Neural crest cell (in vitro differentiated cells): ENCODE measurements at regions not wholly inside any gene's neighbourhood (a gene's known extent, or its start where the extent isn't known, plus 50 kb on each side); places are given as distances from the start of the nearest gene placed in this dataset.

Experiments
- DNase-seq: peaks from one replicate; pipeline ENCODE4 v3.0.0; 2021; ENCODE audit warnings: low read depth, mixed read lengths, low spot score
- H3K27ac Mint-ChIP-seq: one replicate; pipeline ENCODE4 v1.8.0; 2021; ENCODE audit warnings: mild to moderate bottlenecking, mixed read lengths; ENCODE audit not compliant: unreplicated experiment
- H3K27me3 Mint-ChIP-seq: 2 replicates; pipeline ENCODE4 v1.8.0; 2021; ENCODE audit warnings: low read depth, mild to moderate bottlenecking, mixed read lengths
- H3K36me3 Mint-ChIP-seq: 2 replicates; pipeline ENCODE4 v1.8.0; 2021; ENCODE audit warnings: low read depth, mild to moderate bottlenecking, mixed read lengths
- H3K4me1 Mint-ChIP-seq: 2 replicates; pipeline ENCODE4 v1.8.0; 2021; ENCODE audit warnings: mixed read lengths
- H3K4me3 Mint-ChIP-seq: one replicate; pipeline ENCODE4 v1.8.0; 2021; ENCODE audit warnings: mild to moderate bottlenecking, mixed read lengths
- H3K9me3 Mint-ChIP-seq: 2 replicates; pipeline ENCODE4 v1.8.0; 2021; ENCODE audit warnings: mixed read lengths
- TF ChIP-seq, protein P1 (sequence below): fragments of 200-600 bp; sonication (generic); conservative IDR thresholded peaks from 2 replicates; pipeline ENCODE4 v1.5.0; 2021; ENCODE audit warnings: antibody characterized with exemption, mild to moderate bottlenecking

DNA sequence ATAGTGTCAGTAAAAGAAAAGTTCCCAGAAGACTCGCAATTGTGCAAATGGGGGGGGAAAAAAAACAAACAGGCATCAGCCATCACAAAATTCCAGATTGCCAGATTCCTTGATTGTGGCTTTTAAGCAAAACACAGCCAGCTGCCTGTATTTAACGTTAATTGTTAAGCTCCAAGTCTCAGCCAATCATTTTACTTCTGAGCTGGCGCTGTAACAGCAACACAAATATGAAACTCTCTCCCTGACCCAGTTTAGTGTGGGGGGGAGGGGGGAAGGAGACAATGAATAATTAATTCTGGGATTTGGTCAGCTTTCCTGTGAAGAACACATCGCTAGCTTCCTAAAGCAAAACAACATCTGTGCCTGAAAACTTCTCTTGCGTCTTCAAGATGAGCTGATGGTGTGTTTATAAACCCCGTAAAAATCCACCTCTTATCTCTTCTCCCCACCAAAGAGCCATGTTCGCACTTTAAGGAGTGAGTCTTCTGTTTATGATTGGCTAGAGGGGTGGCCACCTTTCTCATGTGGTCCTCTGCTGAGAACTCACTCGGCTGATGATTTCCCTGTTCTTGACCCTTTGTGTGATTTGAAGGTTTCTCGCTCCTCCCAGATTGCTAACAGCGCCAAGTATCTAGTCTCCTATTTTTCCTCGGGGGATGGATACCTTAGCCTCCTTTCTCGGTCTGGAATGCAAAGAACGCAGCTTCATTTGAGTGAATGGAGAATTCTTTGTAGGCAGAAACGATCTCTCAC is 160.2 kb upstream of the DAPK1 start:
- no peak overlapping the region for H3K27ac Mint-ChIP-seq

DNA sequence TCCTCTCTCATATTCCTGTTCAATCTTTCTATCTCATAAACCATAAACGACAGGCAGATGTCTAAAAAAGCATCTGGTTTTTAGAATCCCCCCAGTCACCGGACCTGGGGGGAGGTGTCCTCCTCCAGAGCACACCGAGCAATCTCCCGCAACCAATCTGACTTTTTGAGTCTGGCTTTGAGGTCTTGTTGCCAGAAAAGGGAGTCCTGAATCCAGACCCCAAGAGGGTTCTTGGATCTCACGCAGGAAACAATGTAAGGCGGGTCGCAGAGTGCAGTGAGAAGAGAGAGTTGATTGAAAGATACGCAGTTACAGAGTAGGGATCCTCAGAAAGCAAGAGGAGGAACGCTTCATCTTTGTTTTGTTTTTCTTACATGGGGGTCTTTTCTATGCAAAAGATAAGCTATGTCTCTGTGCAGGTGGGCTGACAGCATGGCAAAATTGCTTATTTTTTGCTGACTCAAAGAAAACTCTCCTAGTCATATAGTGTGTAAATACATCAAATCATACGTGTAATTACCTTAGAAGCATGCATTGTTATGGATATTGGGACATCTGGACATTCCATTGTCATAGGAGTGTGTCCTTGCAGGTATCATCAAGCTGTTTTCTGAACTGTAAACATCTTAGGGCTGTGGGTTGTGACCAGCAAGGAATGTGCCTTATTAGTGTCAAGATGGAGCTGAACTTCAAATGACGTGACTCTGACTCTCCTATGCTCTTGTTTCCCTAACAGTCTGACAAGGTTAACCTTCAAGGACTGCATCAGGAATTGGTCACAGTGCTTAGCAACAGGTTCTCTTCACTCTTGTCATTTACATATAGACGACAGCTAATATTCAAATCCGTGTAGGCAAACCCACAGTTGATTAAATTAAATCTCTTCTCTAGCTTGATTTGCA is 159.3 kb upstream of the DAPK1 start:
- H3K27me3 Mint-ChIP-seq = peaks cover 23% of the 10 kb centered on the region

More for the DNA sequence above, 160.2 kb upstream of the DAPK1 start:
- Mint-ChIP-seq H3K4me3 (peak overlapping the region; percentile 83), H3K36me3 (no peaks in the 10 kb centered on the region), H3K4me1 (peaks cover 18% of the 10 kb centered on the region), H3K27me3 (peaks cover 23% of the 10 kb centered on the region), H3K9me3 (no peaks in the 10 kb centered on the region)
- TF ChIP-seq, protein P1, sequence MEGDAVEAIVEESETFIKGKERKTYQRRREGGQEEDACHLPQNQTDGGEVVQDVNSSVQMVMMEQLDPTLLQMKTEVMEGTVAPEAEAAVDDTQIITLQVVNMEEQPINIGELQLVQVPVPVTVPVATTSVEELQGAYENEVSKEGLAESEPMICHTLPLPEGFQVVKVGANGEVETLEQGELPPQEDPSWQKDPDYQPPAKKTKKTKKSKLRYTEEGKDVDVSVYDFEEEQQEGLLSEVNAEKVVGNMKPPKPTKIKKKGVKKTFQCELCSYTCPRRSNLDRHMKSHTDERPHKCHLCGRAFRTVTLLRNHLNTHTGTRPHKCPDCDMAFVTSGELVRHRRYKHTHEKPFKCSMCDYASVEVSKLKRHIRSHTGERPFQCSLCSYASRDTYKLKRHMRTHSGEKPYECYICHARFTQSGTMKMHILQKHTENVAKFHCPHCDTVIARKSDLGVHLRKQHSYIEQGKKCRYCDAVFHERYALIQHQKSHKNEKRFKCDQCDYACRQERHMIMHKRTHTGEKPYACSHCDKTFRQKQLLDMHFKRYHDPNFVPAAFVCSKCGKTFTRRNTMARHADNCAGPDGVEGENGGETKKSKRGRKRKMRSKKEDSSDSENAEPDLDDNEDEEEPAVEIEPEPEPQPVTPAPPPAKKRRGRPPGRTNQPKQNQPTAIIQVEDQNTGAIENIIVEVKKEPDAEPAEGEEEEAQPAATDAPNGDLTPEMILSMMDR = no peak
- no peak for DNase-seq

DNA sequence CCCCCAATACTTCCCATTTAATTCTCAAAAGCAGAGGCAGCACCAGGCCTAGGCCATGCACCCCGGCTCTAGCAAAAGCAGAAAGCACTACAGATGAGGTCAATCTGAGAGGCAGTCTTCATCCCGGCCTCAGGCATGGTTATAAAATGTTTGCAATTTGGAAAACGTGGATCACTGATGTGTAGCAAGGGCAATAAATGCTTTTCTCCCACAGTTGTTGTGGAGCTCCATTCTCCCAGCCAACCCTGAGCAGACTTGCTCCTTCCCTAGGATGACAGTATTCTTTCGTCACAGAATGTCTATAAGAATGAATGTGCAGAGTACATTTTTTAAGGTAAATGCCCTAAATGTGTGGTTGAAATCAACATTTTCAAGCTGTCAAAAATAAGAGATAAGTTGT is 157.3 kb upstream of the DAPK1 start:
- no peak for DNase-seq

More for the DNA sequence above, 159.3 kb upstream of the DAPK1 start:
- Mint-ChIP-seq H3K27ac (no peak overlapping the region), H3K36me3 (no peaks in the 10 kb centered on the region), H3K4me3 (peak overlapping the region; percentile 83), H3K4me1 (peaks cover 18% of the 10 kb centered on the region), H3K9me3 (no peaks in the 10 kb centered on the region)
- no peak for DNase-seq
- TF ChIP-seq, protein P1 = no peak

DNA sequence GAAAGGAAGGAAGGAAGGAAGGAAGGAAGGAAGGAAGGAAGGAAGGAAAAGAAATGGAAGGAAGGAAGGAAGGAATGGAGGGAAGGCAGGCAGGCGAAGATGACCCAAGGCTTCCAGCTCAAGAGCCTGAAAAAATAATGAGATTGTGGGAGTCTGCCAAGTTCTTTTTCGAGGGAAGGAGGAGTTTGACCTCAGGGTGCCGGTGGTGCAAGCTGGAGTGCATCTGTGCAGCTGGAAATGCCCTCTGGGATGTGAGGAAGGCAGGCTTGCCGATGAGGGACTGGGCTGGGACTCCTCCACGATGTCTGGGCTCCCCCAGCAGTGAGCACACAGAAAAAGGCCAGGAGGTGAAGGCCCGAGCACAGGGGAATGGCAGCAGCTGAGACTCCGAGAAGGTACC is 154.9 kb upstream of the DAPK1 start:
- Mint-ChIP-seq H3K27me3 (peaks cover 15% of the 10 kb centered on the region), H3K36me3 (no peaks in the 10 kb centered on the region), H3K27ac (no peak overlapping the region), H3K4me1 (peaks cover 24% of the 10 kb centered on the region), H3K4me3 (no peak overlapping the region), H3K9me3 (no peaks in the 10 kb centered on the region)
- no peak for DNase-seq
- TF ChIP-seq, protein P1 = no peak

More for the DNA sequence above, 157.3 kb upstream of the DAPK1 start:
- no peak overlapping the region for H3K27ac Mint-ChIP-seq
- peaks cover 18% of the 10 kb centered on the region for H3K4me1 Mint-ChIP-seq
- H3K36me3 Mint-ChIP-seq = no peaks in the 10 kb centered on the region
- TF ChIP-seq, protein P1 = no peak
- peak overlapping the region; percentile 1 for H3K4me3 Mint-ChIP-seq
- H3K27me3 Mint-ChIP-seq = peaks cover 25% of the 10 kb centered on the region
- H3K9me3 Mint-ChIP-seq = no peaks in the 10 kb centered on the region

DNA sequence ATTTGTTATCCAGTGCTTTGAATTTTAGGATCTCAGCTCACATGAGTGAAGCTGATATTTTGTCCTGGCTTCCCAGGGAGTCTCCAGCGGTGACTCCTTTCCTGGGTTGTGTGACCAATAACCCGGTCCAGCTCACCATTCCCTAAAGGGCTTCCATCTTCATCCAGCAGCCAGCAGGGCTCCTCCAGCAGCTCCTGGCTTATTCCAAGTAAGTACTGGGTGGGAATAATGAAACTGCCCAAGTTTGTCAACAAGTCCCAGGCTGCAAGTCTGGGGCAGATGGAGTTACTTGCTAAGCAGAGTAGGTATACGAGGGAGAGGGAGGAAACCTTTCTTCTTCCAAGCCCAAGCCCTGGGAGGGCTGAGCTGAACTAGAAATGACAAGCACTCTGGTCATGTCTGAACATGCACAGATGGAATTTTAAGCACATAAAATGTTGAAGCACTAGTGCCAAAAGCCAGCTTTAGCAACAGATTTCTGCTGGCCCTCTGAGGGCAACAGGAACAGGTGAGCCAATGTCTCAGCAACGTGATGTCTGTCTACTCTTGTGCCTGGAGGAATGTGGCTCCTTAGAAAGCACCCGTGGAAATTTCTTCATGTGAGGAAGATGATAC is 153.7 kb upstream of the DAPK1 start:
- H3K27ac Mint-ChIP-seq = no peak overlapping the region
- TF ChIP-seq, protein P1 = no peak
- H3K27me3 Mint-ChIP-seq = peaks cover 3% of the 10 kb centered on the region
- no peaks in the 10 kb centered on the region for H3K36me3 Mint-ChIP-seq
- no peak for DNase-seq
- no peak overlapping the region for H3K4me3 Mint-ChIP-seq
- H3K9me3 Mint-ChIP-seq = no peaks in the 10 kb centered on the region
- H3K4me1 Mint-ChIP-seq = peaks cover 20% of the 10 kb centered on the region
